SK-N-SH treated with all-trans-retinoic acid at 6 μM for 48 hours (cell line): ENCODE measurements at regions not wholly inside any gene's neighbourhood (a gene's known extent, or its start where the extent isn't known, plus 50 kb on each side); places are given as distances from the start of the nearest gene placed in this dataset.

ENCODE experiments used
- ARNTL ChIP-seq: fragments of 450-650 bp; formaldehyde crosslinking; IDR thresholded peaks from 2 replicates; pipeline ENCODE4 v1.5.0; 2020; ENCODE audit warnings: low read depth, mild to moderate bottlenecking, moderate library complexity, borderline replicate concordance
- CREB5 ChIP-seq: fragments of 250-450 bp; sonication (Bioruptor Pico); IDR thresholded peaks from 2 replicates; pipeline ENCODE4 v1.5.1; 2020; ENCODE audit warnings: low read depth, mild to moderate bottlenecking, moderate library complexity
- GLIS3 ChIP-seq: fragments of 250-450 bp; sonication (Bioruptor Pico); IDR thresholded peaks from 2 replicates; pipeline ENCODE4 v1.5.0; 2020; ENCODE audit warnings: mild to moderate bottlenecking, moderate library complexity
- ISL1 ChIP-seq: fragments of 250-450 bp; sonication (Bioruptor Pico); IDR thresholded peaks from 2 replicates; pipeline ENCODE4 v2.1.2; 2022; ENCODE audit warnings: mild to moderate bottlenecking, moderate library complexity
- PATZ1 ChIP-seq: fragments of 250-450 bp; sonication (Bioruptor Pico); IDR thresholded peaks from 2 replicates; pipeline ENCODE4 v1.8.0; 2020; ENCODE audit warnings: mild to moderate bottlenecking, moderate library complexity, borderline replicate concordance
- PPARA ChIP-seq: fragments of 250-450 bp; sonication (Bioruptor Pico); IDR thresholded peaks from 2 replicates; pipeline ENCODE4 v1.5.0; 2020; ENCODE audit warnings: mild to moderate bottlenecking, borderline replicate concordance
- SNAI2 ChIP-seq: fragments of 250-450 bp; sonication (Bioruptor Pico); IDR thresholded peaks from 2 replicates; pipeline ENCODE4 v1.5.0; 2020; ENCODE audit warnings: mild to moderate bottlenecking, moderate library complexity
- TCF4 ChIP-seq: fragments of 250-450 bp; sonication (Bioruptor Pico); IDR thresholded peaks from 2 replicates; pipeline ENCODE4 v1.8.0; 2021; ENCODE audit warnings: mild to moderate bottlenecking, moderate library complexity, borderline replicate concordance
- TOX ChIP-seq: fragments of 250-450 bp; sonication (Bioruptor Pico); IDR thresholded peaks from 2 replicates; pipeline ENCODE4 v1.8.0; 2021; ENCODE audit warnings: mild to moderate bottlenecking, moderate library complexity, borderline replicate concordance
- ZFP3 ChIP-seq: fragments of 250-450 bp; sonication (Bioruptor Pico); IDR thresholded peaks from 2 replicates; pipeline ENCODE4 v1.5.0; 2020; ENCODE audit warnings: mild to moderate bottlenecking, moderate library complexity
- ZFP30 ChIP-seq: fragments of 450-650 bp; formaldehyde crosslinking; IDR thresholded peaks from 2 replicates; pipeline ENCODE4 v1.5.0; 2022; ENCODE audit warnings: mild to moderate bottlenecking, moderate library complexity
- ZNF565 ChIP-seq: fragments of 450-650 bp; formaldehyde crosslinking; conservative IDR thresholded peaks from 2 replicates; pipeline ENCODE4 v1.5.0; 2020; ENCODE audit warnings: low read depth, mild to moderate bottlenecking, moderate library complexity
- ZNF70 ChIP-seq: fragments of 450-650 bp; formaldehyde crosslinking; IDR thresholded peaks from 2 replicates; pipeline ENCODE4 v1.5.0; 2020; ENCODE audit warnings: mild to moderate bottlenecking, moderate library complexity
- TF ChIP-seq, protein P1 (sequence below): fragments of 250-450 bp; sonication (Bioruptor Pico); IDR thresholded peaks from 2 replicates; pipeline ENCODE4 v1.5.1; 2021; ENCODE audit warnings: mild to moderate bottlenecking, moderate library complexity

DNA sequence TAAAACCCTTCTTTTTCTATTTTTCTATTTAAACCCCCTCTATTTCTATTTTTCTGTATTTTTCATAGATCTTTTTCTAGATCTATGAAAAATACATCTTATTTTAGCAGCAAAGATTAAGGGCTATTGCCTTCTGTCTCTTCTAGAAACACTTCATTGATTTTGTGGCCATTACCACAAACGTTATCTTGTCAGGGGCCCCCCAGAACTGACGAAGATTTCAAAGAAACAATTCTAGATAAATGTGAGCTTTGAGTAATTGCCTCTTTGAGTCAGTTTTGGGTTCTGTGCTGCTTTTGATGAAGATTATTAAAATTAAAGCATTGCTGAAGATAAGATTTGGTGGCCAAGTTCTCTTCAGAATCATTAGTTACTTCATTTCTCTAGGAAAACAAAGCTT lies 279.6 kb upstream of the PEX5L start:
- TF ChIP-seq PATZ1 (CRISPR knock-in tag) (no peak), SNAI2 (CRISPR knock-in tag) (no peak), ZNF70 (CRISPR knock-in tag) (no peak), PPARA (CRISPR knock-in tag) (no peak), ZFP3 (CRISPR knock-in tag) (no peak), TCF4 (no peak), ISL1 (CRISPR knock-in tag) (no peak), ARNTL (CRISPR knock-in tag) (no peak), CREB5 (CRISPR knock-in tag) (no peak), ZNF565 (CRISPR knock-in tag) (no peak), TOX (CRISPR knock-in tag) (no peak), GLIS3 (CRISPR knock-in tag) (no peak), ZFP30 (CRISPR knock-in tag) (no peak)
- TF ChIP-seq, protein P1, sequence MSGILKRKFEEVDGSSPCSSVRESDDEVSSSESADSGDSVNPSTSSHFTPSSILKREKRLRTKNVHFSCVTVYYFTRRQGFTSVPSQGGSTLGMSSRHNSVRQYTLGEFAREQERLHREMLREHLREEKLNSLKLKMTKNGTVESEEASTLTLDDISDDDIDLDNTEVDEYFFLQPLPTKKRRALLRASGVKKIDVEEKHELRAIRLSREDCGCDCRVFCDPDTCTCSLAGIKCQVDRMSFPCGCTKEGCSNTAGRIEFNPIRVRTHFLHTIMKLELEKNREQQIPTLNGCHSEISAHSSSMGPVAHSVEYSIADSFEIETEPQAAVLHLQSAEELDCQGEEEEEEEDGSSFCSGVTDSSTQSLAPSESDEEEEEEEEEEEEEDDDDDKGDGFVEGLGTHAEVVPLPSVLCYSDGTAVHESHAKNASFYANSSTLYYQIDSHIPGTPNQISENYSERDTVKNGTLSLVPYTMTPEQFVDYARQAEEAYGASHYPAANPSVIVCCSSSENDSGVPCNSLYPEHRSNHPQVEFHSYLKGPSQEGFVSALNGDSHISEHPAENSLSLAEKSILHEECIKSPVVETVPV = no peak
